K562 (cell line): ENCODE measurements at regions not wholly inside any gene's neighbourhood (a gene's known extent, or its start where the extent isn't known, plus 50 kb on each side); places are given as distances from the start of the nearest gene placed in this dataset.

Source experiments
- ATAC-seq: fragments of 200-7000 bp; cut with Tn5 transposase; 3 replicates; pipeline ENCODE4 v1.9.1; 2020; ENCODE audit warnings: moderate library complexity
- BruUV-seq: library from RNA; stranded (reverse); fragments of 400-500 nt; replicated peaks from 2 replicates; lab custom pipeline; 2021; lab: Mats Ljungman, UMichigan
- CTCF ChIA-PET: fragments of 300-600 bp; formaldehyde crosslinking; extraction: SDS; loops from one replicate; lab custom pipeline; 2021; ENCODE audit warnings: low intra/inter-chr PET ratio; lab: Yijun Ruan, JAX
- POLR2A ChIA-PET: fragments of 300-600, 350-650 bp; sonication (Branson Sonifier 250); formaldehyde crosslinking; extraction: SDS; loops from one replicate; lab custom pipeline; 2021; ENCODE audit warnings: antibody characterized with exemption, inconsistent platforms; lab: Yijun Ruan, JAX
- DNase-seq, 4 experiments: peaks; one replicate each; pipeline versions ENCODE4 v3.0.0 to v3.0.0-alpha.2; 2011 to 2018; ENCODE audit warnings: low spot score in 3 of 4, mixed read lengths in 3 of 4; ENCODE audit errors: extremely low read depth in 1 of 4
- FAIRE-seq: peaks from 2 replicates; lab custom pipeline; 2011; peaks lifted over from hg19 to GRCh38; lab: Jason Lieb, UNC
- H2AFZ ChIP-seq: 2 replicates; pipeline ENCODE4 v1.6.0; 2011; ENCODE audit warnings: low read depth, low read length, control low read depth, inconsistent platforms
- H3K27ac ChIP-seq: fragments of 200-600 bp; 3 replicates; pipeline ENCODE4 v1.8.0; 2011; ENCODE audit warnings: low read depth, mild to moderate bottlenecking, control low read depth, inconsistent platforms, low read length, moderate library complexity, mixed read lengths; ENCODE audit errors: extremely low read depth
- H3K27me3 ChIP-seq, 2 experiments: fragments of 300-600 bp in 1 of 2; 2 replicates in 1 of 2; 3 replicates in 1 of 2; pipeline versions ENCODE4 v1.6.0 to v1.8.0; 2011; ENCODE audit warnings: inconsistent platforms in 2 of 2, low read length in 2 of 2, mild to moderate bottlenecking in 1 of 2, mixed read lengths in 1 of 2, moderate library complexity in 1 of 2; ENCODE audit not compliant: control insufficient read depth in 2 of 2, insufficient read depth in 2 of 2
- H3K36me3 ChIP-seq: fragments of 300-600 bp; 3 replicates; pipeline ENCODE4 v1.8.0; 2011; ENCODE audit warnings: mild to moderate bottlenecking, low read length, inconsistent platforms; ENCODE audit not compliant: control insufficient read depth, insufficient read depth
- H3K4me1 ChIP-seq, 2 experiments: fragments of 200-600 bp in 1 of 2; replicated peaks in 1 of 2; 2 replicates in 1 of 2; 3 replicates in 1 of 2; pipeline versions ENCODE4 v1.5.1 to v1.8.0; 2011; ENCODE audit warnings: inconsistent platforms in 2 of 2, low read length in 2 of 2, mild to moderate bottlenecking in 1 of 2, mixed read lengths in 1 of 2, moderate library complexity in 1 of 2; ENCODE audit not compliant: control insufficient read depth in 2 of 2, insufficient read depth in 2 of 2
- H3K4me2 ChIP-seq: 2 replicates; pipeline ENCODE4 v1.6.1; 2011; ENCODE audit warnings: low read length, control low read depth, inconsistent platforms, mixed read lengths; ENCODE audit not compliant: insufficient read depth
- H3K4me3 ChIP-seq: fragments of 200-600 bp; sonication (generic), shearing (Covaris generic); 2 replicates; pipeline ENCODE4 v1.5.1; 2016; ENCODE audit warnings: control low read depth, inconsistent platforms
- H3K79me2 ChIP-seq: fragments of 200-600 bp; 3 replicates; pipeline ENCODE4 v1.8.0; 2011; ENCODE audit warnings: low read length, inconsistent platforms; ENCODE audit not compliant: control insufficient read depth, insufficient read depth
- H3K9ac ChIP-seq, 2 experiments: 2 replicates each; pipeline versions ENCODE4 v1.6.0 to v1.6.1; 2011; ENCODE audit warnings: low read depth in 2 of 2, low read length in 2 of 2, control low read depth in 1 of 2, inconsistent platforms in 1 of 2, mild to moderate bottlenecking in 1 of 2, mixed read lengths in 1 of 2; ENCODE audit not compliant: insufficient read depth in 1 of 2
- H3K9me1 ChIP-seq: one replicate; pipeline ENCODE4 v1.6.0; 2011; ENCODE audit warnings: inconsistent platforms, mild to moderate bottlenecking, low read length, moderate library complexity; ENCODE audit not compliant: control insufficient read depth, insufficient read depth
- H3K9me3 ChIP-seq: replicated peaks from 2 replicates; pipeline ENCODE4 v1.5.1; 2011; ENCODE audit warnings: low read depth, low read length, inconsistent platforms; ENCODE audit not compliant: control insufficient read depth, insufficient read depth
- H4K20me1 ChIP-seq: replicated peaks from 2 replicates; pipeline ENCODE4 v1.6.1; 2011; ENCODE audit warnings: low read length, inconsistent platforms, mixed read lengths; ENCODE audit not compliant: control insufficient read depth, insufficient read depth
- CBX1 ChIP-seq: sonication (generic); IDR thresholded peaks from 2 replicates; pipeline ENCODE4 v1.6.1; 2016; ENCODE audit warnings: antibody characterized with exemption, low read depth, mild to moderate bottlenecking
- HIVEP1 ChIP-seq: fragments of 250-450 bp; sonication (Bioruptor Pico); IDR thresholded peaks from 2 replicates; pipeline ENCODE4 v1.4.0; 2020; ENCODE audit warnings: mild to moderate bottlenecking
- JUNB ChIP-seq: fragments of 450-650 bp; formaldehyde crosslinking; conservative IDR thresholded peaks from 2 replicates; pipeline ENCODE4 v1.4.0; 2020; ENCODE audit warnings: mild to moderate bottlenecking
- TAF7 ChIP-seq: fragments of 450-650 bp; IDR thresholded peaks from 2 replicates; pipeline ENCODE4 v1.6.1; 2016; ENCODE audit warnings: missing genetic modification characterization, missing compliant biosample characterization
- ZBTB26 ChIP-seq: fragments of 450-650 bp; formaldehyde crosslinking; IDR thresholded peaks from 2 replicates; pipeline ENCODE4 v1.4.0; 2022; ENCODE audit warnings: missing genetic modification characterization
- ZNF197 ChIP-seq: fragments of 200-800 bp; sonication (Bioruptor generic); IDR thresholded peaks from 2 replicates; pipeline ENCODE4 v1.6.1; 2016; ENCODE audit warnings: low read depth, missing genetic modification characterization, missing compliant biosample characterization
- ZNF778 ChIP-seq: fragments of 450-650 bp; formaldehyde crosslinking; IDR thresholded peaks from 2 replicates; pipeline ENCODE4 v1.4.0; 2020; ENCODE audit warnings: mild to moderate bottlenecking, moderate library complexity
- WGBS: fragments of 100-300 bp; shearing (Covaris generic); methylation state at CpG from one replicate; pipeline ENCODE4 v1.1.6; 2016; ENCODE audit warnings: low coverage, mixed read lengths; ENCODE audit not compliant: insufficient coverage; ENCODE audit errors: missing lambda C conversion rate; 5-methylcytosine and 5-hydroxymethylcytosine counted together
- in situ Hi-C: fragments of 300-500 bp; cut with MboI; formaldehyde crosslinking; loops from 4 replicates; pipeline ENCODE4 v1.15.0; 2018; ENCODE audit warnings: inconsistent platforms, mixed read lengths
- intact Hi-C: fragments of 100-400 bp; cut with micrococcal nuclease; formaldehyde crosslinking; loops from 2 replicates; pipeline ENCODE4 v1.14.2; 2022
- TF ChIP-seq, protein P1 (sequence below): fragments of 250-450 bp; sonication (Bioruptor Pico); IDR thresholded peaks from 2 replicates; pipeline ENCODE4 v1.8.0; 2021; ENCODE audit warnings: moderate library complexity, mild to moderate bottlenecking, inconsistent platforms
- TF ChIP-seq, protein P2 (sequence below): IDR thresholded peaks from 2 replicates; pipeline ENCODE4 v1.6.1; 2012; ENCODE audit warnings: low read depth, low read length, improper control_type of control experiment, borderline replicate concordance

- ChIA-PET CTCF (no interaction called here), POLR2A (no interaction called here)
- H3K9me3 ChIP-seq: no peaks in the 10 kb centered on the region
- no peak for DNase-seq
- H2AFZ ChIP-seq: no peak overlapping the region
- intact Hi-C loops: no loop called here
- no peak for ATAC-seq
- H3K9ac ChIP-seq: no peak overlapping the region
- H3K9me1 ChIP-seq: no peaks in the 10 kb centered on the region
- 0% methylated on average over 2 of the region's 2 CpGs for WGBS
- TF ChIP-seq, protein P1, sequence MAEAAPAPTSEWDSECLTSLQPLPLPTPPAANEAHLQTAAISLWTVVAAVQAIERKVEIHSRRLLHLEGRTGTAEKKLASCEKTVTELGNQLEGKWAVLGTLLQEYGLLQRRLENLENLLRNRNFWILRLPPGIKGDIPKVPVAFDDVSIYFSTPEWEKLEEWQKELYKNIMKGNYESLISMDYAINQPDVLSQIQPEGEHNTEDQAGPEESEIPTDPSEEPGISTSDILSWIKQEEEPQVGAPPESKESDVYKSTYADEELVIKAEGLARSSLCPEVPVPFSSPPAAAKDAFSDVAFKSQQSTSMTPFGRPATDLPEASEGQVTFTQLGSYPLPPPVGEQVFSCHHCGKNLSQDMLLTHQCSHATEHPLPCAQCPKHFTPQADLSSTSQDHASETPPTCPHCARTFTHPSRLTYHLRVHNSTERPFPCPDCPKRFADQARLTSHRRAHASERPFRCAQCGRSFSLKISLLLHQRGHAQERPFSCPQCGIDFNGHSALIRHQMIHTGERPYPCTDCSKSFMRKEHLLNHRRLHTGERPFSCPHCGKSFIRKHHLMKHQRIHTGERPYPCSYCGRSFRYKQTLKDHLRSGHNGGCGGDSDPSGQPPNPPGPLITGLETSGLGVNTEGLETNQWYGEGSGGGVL (CRISPR knock-in tag): no peak
- TF ChIP-seq JUNB (no peak), CBX1 (no peak), ZNF778 (CRISPR knock-in tag) (no peak), ZBTB26 (CRISPR knock-in tag) (no peak), ZNF197 (CRISPR knock-in tag) (no peak), TAF7 (tag) (no peak), HIVEP1 (CRISPR knock-in tag) (no peak)
- TF ChIP-seq, protein P2, sequence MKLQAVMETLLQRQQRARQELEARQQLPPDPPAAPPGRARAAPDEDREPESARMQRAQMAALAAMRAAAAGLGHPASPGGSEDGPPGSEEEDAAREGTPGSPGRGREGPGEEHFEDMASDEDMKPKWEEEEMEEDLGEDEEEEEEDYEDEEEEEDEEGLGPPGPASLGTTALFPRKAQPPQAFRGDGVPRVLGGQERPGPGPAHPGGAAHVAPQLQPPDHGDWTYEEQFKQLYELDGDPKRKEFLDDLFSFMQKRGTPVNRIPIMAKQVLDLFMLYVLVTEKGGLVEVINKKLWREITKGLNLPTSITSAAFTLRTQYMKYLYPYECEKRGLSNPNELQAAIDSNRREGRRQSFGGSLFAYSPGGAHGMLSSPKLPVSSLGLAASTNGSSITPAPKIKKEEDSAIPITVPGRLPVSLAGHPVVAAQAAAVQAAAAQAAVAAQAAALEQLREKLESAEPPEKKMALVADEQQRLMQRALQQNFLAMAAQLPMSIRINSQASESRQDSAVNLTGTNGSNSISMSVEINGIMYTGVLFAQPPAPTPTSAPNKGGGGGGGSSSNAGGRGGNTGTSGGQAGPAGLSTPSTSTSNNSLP: no peak
- H3K4me2 ChIP-seq: no peak overlapping the region
- no peaks in the 10 kb centered on the region for H3K27me3 ChIP-seq
- no peak overlapping the region for H3K4me3 ChIP-seq
- in situ Hi-C loops: no loop called here
- H3K79me2 ChIP-seq: no peaks in the 10 kb centered on the region
- no TSS peak for BruUV-seq
- FAIRE-seq: no peak
- no peaks in the 10 kb centered on the region for H3K36me3 ChIP-seq
- H4K20me1 ChIP-seq: no peaks in the 10 kb centered on the region
- no peaks in the 10 kb centered on the region for H3K4me1 ChIP-seq
- no peak overlapping the region for H3K27ac ChIP-seq
Measured at GRCh38 chr18:34551824-34552223, 158.3 kb upstream of the DTNA start.
